ENCODE measurements at regions not wholly inside any gene's neighbourhood (a gene's known extent, or its start where the extent isn't known, plus 50 kb on each side); places are given as distances from the start of the nearest gene placed in this dataset.

DNA sequence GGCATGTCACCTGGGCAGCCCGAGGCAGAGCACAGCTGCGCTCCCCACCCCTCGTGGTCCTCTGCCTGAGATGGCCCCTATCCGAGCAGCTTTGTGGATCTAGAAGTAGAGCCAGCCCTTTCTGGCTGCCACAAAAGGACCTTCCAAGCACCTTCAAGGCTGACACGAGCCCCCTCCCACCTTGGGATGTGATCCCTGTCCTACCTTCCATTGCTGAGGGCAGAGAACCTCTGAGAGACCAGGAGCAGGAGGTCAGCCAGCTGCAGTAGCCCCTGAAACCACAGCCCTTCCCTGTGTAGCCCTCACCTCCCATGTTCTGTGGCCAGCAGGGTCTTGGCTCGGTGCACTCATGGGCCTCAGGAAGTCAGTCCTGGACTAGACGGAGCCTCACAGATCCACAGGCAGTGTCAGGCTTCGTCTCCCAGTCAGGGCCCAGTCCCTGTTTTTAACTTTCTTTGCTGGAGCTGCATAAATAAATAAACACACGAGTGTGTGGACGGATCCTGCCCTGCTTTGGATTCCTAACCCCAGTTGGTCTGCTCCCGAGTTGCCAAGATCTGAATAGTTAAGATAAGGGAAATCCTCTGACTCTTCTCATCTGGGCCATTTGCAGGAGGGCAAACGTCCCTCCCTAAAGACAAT, 507.7 kb downstream of the PREX1 start:
- TF ChIP-seq, protein P1, sequence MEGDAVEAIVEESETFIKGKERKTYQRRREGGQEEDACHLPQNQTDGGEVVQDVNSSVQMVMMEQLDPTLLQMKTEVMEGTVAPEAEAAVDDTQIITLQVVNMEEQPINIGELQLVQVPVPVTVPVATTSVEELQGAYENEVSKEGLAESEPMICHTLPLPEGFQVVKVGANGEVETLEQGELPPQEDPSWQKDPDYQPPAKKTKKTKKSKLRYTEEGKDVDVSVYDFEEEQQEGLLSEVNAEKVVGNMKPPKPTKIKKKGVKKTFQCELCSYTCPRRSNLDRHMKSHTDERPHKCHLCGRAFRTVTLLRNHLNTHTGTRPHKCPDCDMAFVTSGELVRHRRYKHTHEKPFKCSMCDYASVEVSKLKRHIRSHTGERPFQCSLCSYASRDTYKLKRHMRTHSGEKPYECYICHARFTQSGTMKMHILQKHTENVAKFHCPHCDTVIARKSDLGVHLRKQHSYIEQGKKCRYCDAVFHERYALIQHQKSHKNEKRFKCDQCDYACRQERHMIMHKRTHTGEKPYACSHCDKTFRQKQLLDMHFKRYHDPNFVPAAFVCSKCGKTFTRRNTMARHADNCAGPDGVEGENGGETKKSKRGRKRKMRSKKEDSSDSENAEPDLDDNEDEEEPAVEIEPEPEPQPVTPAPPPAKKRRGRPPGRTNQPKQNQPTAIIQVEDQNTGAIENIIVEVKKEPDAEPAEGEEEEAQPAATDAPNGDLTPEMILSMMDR (conservative IDR thresholded peaks at IDR 0.05 in 1 of 2, IDR thresholded peaks at IDR 0.05 in 1 of 2; ENCODE audit: extremely low read depth in 1 of 2, insufficient read depth in 1 of 2, low read depth in 1 of 2, low read length in 2 of 2): no peak
- no peak for TF ChIP-seq EZH2 (IDR thresholded peaks at IDR 0.05; ENCODE audit: borderline replicate concordance, low read length)

Data from mammary epithelial cell (primary cell).